Spinal cord (tissue), 9 donors: ENCODE measurements at regions not wholly inside any gene's neighbourhood (a gene's known extent, or its start where the extent isn't known, plus 50 kb on each side); places are given as distances from the start of the nearest gene placed in this dataset.

Source experiments
- DNase-seq, 6 donors: peaks; one replicate each; pipeline versions ENCODE4 v3.0.0 to v3.0.0-alpha.2; 2013 to 2015; ENCODE audit warnings: low spot score in 6 of 6, low read depth in 4 of 6
- H3K27ac ChIP-seq: one replicate; pipeline ENCODE4 v1.5.1; 2013; ENCODE audit warnings: low read depth, low read length, control low read depth
- H3K27me3 ChIP-seq: one replicate; pipeline ENCODE4 v1.6.1; 2013; ENCODE audit warnings: low read length; ENCODE audit not compliant: control insufficient read depth, insufficient read depth
- H3K36me3 ChIP-seq: one replicate; pipeline ENCODE4 v1.6.1; 2013; ENCODE audit warnings: low read length; ENCODE audit not compliant: control insufficient read depth, insufficient read depth
- H3K4me1 ChIP-seq: one replicate; pipeline ENCODE4 v1.6.1; 2013; ENCODE audit warnings: low read length; ENCODE audit not compliant: control insufficient read depth, insufficient read depth
- H3K4me3 ChIP-seq: one replicate; pipeline ENCODE4 v1.5.1; 2013; ENCODE audit warnings: low read depth, low read length, control low read depth
- H3K9me3 ChIP-seq: one replicate; pipeline ENCODE4 v1.6.1; 2013; ENCODE audit warnings: low read length; ENCODE audit not compliant: control insufficient read depth, insufficient read depth
- WGBS: methylation state at CpG from one replicate; pipeline ENCODE4 v1.1.5; 2013; ENCODE audit warnings: missing lambda C conversion rate; ENCODE audit not compliant: insufficient coverage; 5-methylcytosine and 5-hydroxymethylcytosine counted together
- donor health status: healthy.

DNA sequence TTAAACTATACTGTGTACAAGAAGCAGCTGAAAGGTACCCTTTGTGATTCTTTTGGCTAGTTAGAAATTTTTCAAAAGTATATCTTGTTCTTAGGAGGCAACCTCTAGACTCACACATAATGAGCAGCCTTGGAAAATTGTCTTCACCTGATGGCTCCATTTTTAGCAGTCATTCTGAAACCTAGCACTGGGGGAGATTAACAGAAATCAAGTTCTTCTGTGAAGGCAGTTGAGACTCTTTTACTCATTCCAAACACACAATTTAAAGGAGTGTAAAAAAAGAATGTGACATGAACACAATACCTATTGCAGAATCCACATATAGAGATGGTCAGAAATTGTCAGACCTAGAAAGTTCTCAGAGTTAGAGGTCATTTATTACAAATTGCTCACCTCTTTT lies 197.7 kb downstream of the UBE2E3 start:
- no peaks in the 10 kb centered on the region for H3K9me3 ChIP-seq
- no peaks in the 10 kb centered on the region for H3K4me1 ChIP-seq
- no peak overlapping the region for H3K27ac ChIP-seq
- DNase-seq, result no peak
- H3K36me3 ChIP-seq, result no peaks in the 10 kb centered on the region
- H3K27me3 ChIP-seq, result no peaks in the 10 kb centered on the region
- no peak overlapping the region for H3K4me3 ChIP-seq

DNA sequence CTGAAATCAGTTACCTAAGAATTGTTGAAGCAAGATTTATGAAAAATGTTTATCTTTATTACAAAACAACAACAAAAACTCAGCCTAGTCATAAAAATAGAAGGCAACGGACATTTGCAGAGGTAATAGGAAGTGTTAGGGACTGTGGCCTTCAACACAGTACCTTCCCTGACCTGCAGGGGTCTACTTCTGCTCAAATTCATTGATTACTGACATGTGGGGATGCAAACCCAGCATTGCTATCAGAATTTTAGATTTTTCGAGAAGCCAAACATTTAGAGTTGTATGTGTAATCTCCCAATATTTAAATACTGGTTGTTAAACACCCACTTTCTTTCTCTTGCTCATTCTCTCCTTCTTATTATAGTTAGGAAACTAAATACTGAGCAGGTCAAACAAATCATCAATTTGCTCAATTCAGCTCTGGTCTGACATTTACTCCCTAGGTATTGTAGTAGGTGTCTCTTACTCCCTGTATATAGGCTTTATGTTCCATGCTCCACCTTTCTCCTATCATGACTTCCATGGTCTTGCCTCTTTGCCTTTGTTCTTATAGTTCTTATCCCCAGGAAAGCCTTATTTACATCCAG lies 198.5 kb downstream of the UBE2E3 start:
- H3K27ac ChIP-seq, result no peak overlapping the region
- H3K4me1 ChIP-seq, result no peaks in the 10 kb centered on the region
- H3K27me3 ChIP-seq, result no peaks in the 10 kb centered on the region
- no peaks in the 10 kb centered on the region for H3K36me3 ChIP-seq
- no peak overlapping the region for H3K4me3 ChIP-seq
- DNase-seq, result no peak
- WGBS, result no CpG with 5 or more reads among the region's 2 CpGs
- H3K9me3 ChIP-seq, result no peaks in the 10 kb centered on the region

DNA sequence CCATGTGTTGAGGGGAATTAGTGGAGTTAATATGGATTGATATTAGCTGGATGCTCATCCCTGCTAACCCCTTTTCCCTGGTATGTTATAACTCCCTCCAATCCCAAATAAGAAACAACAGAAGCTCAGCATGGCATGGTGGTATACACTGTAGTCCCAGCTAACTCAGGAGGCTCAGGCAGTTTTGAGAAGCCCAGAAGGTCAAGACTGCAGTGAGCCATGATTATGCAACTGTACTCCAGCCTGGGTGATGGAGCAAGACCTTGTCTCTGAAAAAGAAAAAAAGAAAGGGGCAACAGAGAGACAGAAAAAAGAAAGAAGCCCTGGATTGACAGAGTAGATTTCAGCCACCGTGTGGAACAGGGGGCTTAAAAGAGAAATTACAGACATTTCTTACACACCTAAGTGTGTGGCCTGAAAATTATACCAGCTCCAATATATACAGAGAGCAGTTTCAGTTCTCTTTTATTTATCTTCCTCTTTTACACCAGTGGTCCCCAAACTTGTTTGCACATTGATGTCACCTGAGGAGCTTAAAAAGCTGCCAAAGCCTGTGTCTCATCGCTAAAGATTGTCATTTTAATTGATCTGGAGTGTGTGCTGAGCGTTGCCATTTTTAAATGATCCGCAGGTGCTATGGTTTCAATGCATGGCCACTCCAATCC lies 203.6 kb downstream of the UBE2E3 start:
- DNase-seq, result no peak
- no peaks in the 10 kb centered on the region for H3K4me1 ChIP-seq
- H3K9me3 ChIP-seq, result no peaks in the 10 kb centered on the region
- H3K27me3 ChIP-seq, result no peaks in the 10 kb centered on the region
- H3K4me3 ChIP-seq, result no peak overlapping the region
- no peaks in the 10 kb centered on the region for H3K36me3 ChIP-seq
- WGBS, result 83% methylated on average over 3 of the region's 4 CpGs
- no peak overlapping the region for H3K27ac ChIP-seq

DNA sequence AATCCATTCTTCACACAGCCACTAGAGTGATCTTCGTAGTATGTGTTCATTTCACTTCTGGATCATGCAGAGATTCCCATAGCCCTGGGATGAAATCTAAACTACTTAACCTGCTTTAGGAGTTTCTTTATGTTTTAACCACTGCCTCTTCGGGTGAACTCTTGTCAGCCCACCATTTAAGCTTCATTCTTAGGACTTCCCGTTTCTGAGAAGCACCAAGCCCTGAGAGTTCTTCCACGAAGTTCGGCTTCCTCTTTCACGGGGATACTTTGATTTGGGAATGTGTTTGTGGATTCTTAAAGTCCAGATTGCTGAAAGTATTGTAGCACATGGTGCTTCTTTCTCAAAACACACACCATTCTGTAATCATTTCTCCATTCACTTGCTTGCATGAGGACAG lies 205.0 kb downstream of the UBE2E3 start:
- H3K4me3 ChIP-seq, result no peak overlapping the region
- no peak overlapping the region for H3K27ac ChIP-seq
- H3K9me3 ChIP-seq, result no peaks in the 10 kb centered on the region
- 83% methylated on average over 2 of the region's 6 CpGs for WGBS
- no peaks in the 10 kb centered on the region for H3K27me3 ChIP-seq
- no peaks in the 10 kb centered on the region for H3K4me1 ChIP-seq
- DNase-seq, result no peak
- H3K36me3 ChIP-seq, result no peaks in the 10 kb centered on the region

DNA sequence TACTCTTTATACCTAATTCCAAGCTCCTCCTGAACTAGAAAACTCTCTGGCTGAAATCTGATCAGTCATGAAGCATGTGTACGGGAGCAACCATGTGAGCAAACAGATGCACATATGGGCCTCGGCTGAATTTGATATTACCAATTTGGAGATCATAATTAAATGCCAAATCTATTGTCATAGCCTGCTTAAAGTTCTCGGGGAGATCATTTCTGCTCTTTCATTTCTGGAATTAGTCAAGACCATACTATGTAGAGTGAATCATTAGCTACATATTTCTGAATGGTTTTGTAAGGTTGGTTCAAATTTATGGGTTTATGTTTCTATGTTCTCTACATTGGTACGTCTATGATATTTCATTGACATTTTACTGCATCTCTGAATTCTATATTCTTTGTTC lies 205.5 kb downstream of the UBE2E3 start:
- H3K27ac ChIP-seq, result no peak overlapping the region
- 100% methylated on average over 1 of the region's 4 CpGs for WGBS
- no peaks in the 10 kb centered on the region for H3K4me1 ChIP-seq
- DNase-seq, result peak in 1 of 6 donors; percentile 33
- H3K36me3 ChIP-seq, result no peaks in the 10 kb centered on the region
- H3K27me3 ChIP-seq, result no peaks in the 10 kb centered on the region
- H3K4me3 ChIP-seq, result no peak overlapping the region
- H3K9me3 ChIP-seq, result no peaks in the 10 kb centered on the region

DNA sequence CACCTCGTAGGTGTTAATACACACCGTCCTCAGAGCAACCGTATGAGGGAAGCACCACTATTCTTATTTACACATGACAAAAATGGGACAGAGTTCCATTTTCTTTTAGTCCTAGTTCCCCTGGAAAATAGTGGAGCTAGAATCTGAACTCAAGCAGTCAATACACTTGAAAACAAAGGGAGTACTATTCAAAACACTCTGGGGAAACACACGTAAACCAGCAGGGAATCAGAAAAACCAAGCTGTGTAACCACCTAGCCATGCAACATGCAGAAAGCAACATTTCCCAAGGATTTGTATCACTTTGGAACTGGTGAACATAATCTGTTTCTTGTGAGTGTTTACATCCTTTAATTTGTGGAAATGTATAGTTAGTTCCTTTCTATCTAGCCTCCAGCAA lies 208.2 kb downstream of the UBE2E3 start:
- WGBS, result no CpG with 5 or more reads among the region's 4 CpGs
- H3K9me3 ChIP-seq, result no peaks in the 10 kb centered on the region
- H3K27ac ChIP-seq, result no peak overlapping the region
- H3K27me3 ChIP-seq, result no peaks in the 10 kb centered on the region
- DNase-seq, result peak in 1 of 6 donors; percentile 28
- no peak overlapping the region for H3K4me3 ChIP-seq
- no peaks in the 10 kb centered on the region for H3K4me1 ChIP-seq
- no peaks in the 10 kb centered on the region for H3K36me3 ChIP-seq

DNA sequence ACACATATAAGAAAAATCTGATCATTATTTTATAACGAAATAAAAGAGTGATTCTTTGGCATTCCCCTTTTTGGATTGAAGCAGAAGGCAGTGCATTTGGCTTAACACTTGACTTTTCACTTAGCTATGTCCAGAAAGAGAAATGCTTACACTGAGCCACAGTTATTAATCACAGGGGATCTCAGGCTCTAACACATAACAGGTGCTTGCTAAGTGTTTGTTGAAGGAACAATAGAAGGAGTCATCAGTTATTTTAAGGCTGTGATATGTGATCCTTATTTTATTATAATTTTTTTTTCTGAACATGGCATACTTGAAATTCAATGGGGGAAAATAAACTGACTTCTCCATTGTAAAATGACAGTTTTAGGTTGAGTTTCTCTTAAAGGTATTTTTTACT lies 209.5 kb downstream of the UBE2E3 start:
- no peaks in the 10 kb centered on the region for H3K27me3 ChIP-seq
- no peaks in the 10 kb centered on the region for H3K36me3 ChIP-seq
- H3K9me3 ChIP-seq, result no peaks in the 10 kb centered on the region
- H3K4me3 ChIP-seq, result no peak overlapping the region
- no peak overlapping the region for H3K27ac ChIP-seq
- no peaks in the 10 kb centered on the region for H3K4me1 ChIP-seq
- no CpG with 5 or more reads among the region's 1 CpG for WGBS
- no peak for DNase-seq

DNA sequence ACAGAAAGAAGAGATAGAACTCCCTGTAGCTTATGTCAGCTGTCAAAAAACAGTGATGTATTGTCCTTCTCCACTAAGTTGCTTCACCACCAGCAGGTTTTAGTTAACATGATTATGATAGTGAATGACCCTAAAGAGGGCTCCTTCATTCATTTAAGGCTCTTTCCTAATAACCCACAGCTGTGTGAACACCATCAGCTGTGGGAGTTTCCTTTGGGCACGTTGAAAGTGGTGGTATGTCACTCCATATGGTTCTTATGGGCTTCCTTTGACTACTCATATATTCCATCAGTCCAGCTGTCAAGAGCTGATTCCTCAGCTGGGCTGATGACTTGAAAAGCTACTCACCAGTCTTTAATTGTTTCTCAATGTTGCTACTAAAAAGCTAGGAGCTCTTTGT lies 210.3 kb downstream of the UBE2E3 start:
- Histone ChIP-seq H3K27me3 (no peaks in the 10 kb centered on the region), H3K27ac (no peak overlapping the region), H3K4me1 (no peaks in the 10 kb centered on the region), H3K9me3 (no peaks in the 10 kb centered on the region), H3K4me3 (no peak overlapping the region), H3K36me3 (no peaks in the 10 kb centered on the region)
- WGBS, result no CpG with 5 or more reads among the region's 1 CpG
- DNase-seq, result no peak

DNA sequence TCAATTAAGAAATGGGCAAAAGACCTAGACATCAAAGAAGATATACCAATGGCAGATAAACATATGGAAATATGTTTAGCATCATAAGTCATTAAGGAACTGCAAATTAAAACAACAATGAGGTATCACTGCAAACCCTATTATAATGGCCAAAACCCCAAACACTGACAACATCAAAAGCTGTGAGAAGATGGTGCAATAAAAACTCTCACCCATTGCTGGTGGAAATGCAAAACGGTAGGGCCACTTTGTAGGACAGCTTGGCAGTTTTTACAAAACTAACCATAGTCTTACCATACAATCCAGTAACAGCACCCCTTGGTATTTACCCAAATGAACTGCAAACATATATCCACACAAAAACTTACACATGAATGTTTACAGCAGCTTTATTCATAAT lies 213.1 kb downstream of the UBE2E3 start:
- H3K9me3 ChIP-seq, result no peaks in the 10 kb centered on the region
- no peak overlapping the region for H3K27ac ChIP-seq
- H3K4me1 ChIP-seq, result no peaks in the 10 kb centered on the region
- no peaks in the 10 kb centered on the region for H3K36me3 ChIP-seq
- WGBS, result 88% methylated on average over 1 of the region's 1 CpG
- H3K27me3 ChIP-seq, result no peaks in the 10 kb centered on the region
- DNase-seq, result no peak
- H3K4me3 ChIP-seq, result no peak overlapping the region

DNA sequence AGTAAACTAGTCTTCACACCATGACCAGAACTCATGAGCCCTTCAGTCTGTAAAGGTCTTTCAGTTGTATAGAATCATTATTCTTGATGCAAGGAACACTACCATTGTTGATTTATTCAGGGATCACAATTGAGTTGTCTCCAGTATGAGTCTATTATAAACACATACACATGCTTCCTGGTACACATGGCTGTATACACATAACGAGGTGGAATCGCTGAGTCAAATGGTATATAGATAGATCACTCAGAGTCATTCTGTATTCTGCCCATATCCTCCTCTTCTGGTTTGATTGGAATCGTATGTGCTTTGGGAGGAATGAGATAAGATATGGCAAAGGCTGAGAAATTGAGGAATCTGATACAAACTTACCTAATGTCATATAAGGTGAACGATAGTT lies 216.0 kb downstream of the UBE2E3 start:
- H3K36me3 ChIP-seq, result no peaks in the 10 kb centered on the region
- no peaks in the 10 kb centered on the region for H3K4me1 ChIP-seq
- no CpG with 5 or more reads among the region's 4 CpGs for WGBS

More for the DNA sequence above, 216.0 kb downstream of the UBE2E3 start:
- Histone ChIP-seq H3K9me3 (no peaks in the 10 kb centered on the region), H3K4me3 (no peak overlapping the region), H3K27ac (no peak overlapping the region), H3K27me3 (no peaks in the 10 kb centered on the region)
- DNase-seq, result no peak
